ENCODE measurements at regions not wholly inside any gene's neighbourhood (a gene's known extent, or its start where the extent isn't known, plus 50 kb on each side); places are given as distances from the start of the nearest gene placed in this dataset.

GRCh38 chr10:78542521-78542920 lies 508.9 kb downstream of the RPS24 start:
- TF ChIP-seq, protein P1, sequence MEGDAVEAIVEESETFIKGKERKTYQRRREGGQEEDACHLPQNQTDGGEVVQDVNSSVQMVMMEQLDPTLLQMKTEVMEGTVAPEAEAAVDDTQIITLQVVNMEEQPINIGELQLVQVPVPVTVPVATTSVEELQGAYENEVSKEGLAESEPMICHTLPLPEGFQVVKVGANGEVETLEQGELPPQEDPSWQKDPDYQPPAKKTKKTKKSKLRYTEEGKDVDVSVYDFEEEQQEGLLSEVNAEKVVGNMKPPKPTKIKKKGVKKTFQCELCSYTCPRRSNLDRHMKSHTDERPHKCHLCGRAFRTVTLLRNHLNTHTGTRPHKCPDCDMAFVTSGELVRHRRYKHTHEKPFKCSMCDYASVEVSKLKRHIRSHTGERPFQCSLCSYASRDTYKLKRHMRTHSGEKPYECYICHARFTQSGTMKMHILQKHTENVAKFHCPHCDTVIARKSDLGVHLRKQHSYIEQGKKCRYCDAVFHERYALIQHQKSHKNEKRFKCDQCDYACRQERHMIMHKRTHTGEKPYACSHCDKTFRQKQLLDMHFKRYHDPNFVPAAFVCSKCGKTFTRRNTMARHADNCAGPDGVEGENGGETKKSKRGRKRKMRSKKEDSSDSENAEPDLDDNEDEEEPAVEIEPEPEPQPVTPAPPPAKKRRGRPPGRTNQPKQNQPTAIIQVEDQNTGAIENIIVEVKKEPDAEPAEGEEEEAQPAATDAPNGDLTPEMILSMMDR (IDR thresholded peaks at IDR 0.05; ENCODE audit: poor library complexity, severe bottlenecking) = no peak
- DNase-seq (ENCODE audit: low spot score) (no peak), ATAC-seq (ENCODE audit: low read depth) (no peak)
- Histone ChIP-seq H3K27ac (ENCODE audit: poor library complexity, severe bottlenecking) (no peak overlapping the region), H3K4me3 (ENCODE audit: severe bottlenecking) (no peak overlapping the region), H3K36me3 (ENCODE audit: low read depth) (no peaks in the 10 kb centered on the region), H3K9me3 (ENCODE audit: severe bottlenecking) (no peaks in the 10 kb centered on the region), H3K27me3 (ENCODE audit: insufficient read depth, poor library complexity, severe bottlenecking) (peaks cover 13% of the 10 kb centered on the region), H3K4me1 (ENCODE audit: insufficient read depth, poor library complexity, severe bottlenecking) (no peaks in the 10 kb centered on the region)

- H3K27me3 ChIP-seq (ENCODE audit: insufficient read depth, poor library complexity, severe bottlenecking) = peaks cover 18% of the 10 kb centered on the region
- no peak for ATAC-seq (ENCODE audit: low read depth)
- TF ChIP-seq, protein P1 (IDR thresholded peaks at IDR 0.05; ENCODE audit: poor library complexity, severe bottlenecking) = no peak
- no peak overlapping the region for H3K27ac ChIP-seq (ENCODE audit: poor library complexity, severe bottlenecking)
- no peak overlapping the region for H3K4me3 ChIP-seq (ENCODE audit: severe bottlenecking)
- no peak for DNase-seq (ENCODE audit: low spot score)
- no peaks in the 10 kb centered on the region for H3K9me3 ChIP-seq (ENCODE audit: severe bottlenecking)
- no peaks in the 10 kb centered on the region for H3K4me1 ChIP-seq (ENCODE audit: insufficient read depth, poor library complexity, severe bottlenecking)
- H3K36me3 ChIP-seq (ENCODE audit: low read depth) = no peaks in the 10 kb centered on the region
These were observed 509.5 kb downstream of the RPS24 start for GRCh38 chr10:78543031-78543748.

DNA sequence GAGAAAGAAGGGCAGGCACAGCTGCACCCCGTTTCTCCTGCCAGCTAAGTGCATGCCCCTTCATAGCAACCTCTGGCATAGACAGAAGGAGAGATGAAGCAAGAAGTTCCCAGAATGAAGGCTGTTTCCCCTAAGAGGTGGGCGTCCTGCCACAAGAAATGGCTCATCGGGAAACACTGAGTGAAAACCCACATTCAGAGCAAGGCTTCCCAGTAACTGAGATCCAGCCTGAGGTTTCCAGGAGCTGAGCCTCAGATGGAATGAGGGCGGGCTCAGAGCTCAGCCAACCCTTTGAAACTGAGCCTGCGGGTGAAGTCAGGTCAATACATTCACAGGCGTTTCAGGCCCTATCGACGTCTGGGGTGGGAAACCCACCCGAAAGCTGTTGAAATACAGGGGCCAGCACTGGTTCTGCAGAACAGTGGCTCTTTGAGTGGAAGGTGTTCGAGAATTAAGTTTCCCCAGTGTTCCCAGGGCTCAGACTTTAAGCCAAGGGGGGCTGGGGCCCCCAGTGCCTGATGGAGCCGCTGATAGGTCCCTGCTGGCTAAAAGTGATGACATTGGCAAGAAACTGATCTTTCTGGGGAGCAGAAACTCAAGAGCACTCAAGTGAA lies 510.2 kb downstream of the RPS24 start:
- TF ChIP-seq, protein P1 (IDR thresholded peaks at IDR 0.05; ENCODE audit: poor library complexity, severe bottlenecking) = no peak
- H3K27me3 ChIP-seq (ENCODE audit: insufficient read depth, poor library complexity, severe bottlenecking) = peaks cover 23% of the 10 kb centered on the region

DNA sequence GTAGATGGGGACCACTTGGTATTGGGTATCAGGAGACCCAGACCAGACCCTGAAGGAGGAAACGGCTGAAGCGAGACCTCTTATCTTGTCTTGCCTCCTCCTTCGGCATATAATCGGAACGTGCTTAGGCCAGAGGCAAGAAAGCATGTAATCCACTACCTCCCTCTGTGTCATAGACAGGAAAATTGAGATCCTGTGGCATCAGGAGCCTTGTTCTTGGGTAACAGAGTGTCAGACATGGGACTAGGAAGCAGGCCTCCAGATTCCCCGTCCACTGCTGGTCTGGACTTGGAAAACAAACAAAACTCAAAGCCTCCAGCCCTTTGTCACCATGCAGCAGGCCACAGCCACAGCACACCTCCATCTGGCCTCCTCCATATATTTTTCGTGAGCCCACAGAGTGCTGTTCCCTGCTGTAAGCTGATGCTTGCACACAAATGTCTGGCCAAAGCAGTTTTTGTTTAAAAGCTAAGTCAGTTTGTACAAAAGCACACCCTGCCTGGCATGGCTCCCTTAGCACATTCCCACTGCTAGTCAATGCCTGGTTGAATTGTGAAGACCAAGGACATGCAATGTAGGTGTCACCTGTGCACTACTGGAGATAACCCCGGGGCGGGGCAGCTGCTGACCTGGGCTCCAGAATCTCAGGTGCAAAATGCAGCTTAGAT lies 510.9 kb downstream of the RPS24 start:
- TF ChIP-seq, protein P1 (IDR thresholded peaks at IDR 0.05; ENCODE audit: poor library complexity, severe bottlenecking) = no peak
- Histone ChIP-seq H3K27me3 (ENCODE audit: insufficient read depth, poor library complexity, severe bottlenecking) (peaks cover 27% of the 10 kb centered on the region), H3K27ac (ENCODE audit: poor library complexity, severe bottlenecking) (no peak overlapping the region), H3K9me3 (ENCODE audit: severe bottlenecking) (no peaks in the 10 kb centered on the region), H3K36me3 (ENCODE audit: low read depth) (no peaks in the 10 kb centered on the region), H3K4me1 (ENCODE audit: insufficient read depth, poor library complexity, severe bottlenecking) (no peaks in the 10 kb centered on the region), H3K4me3 (ENCODE audit: severe bottlenecking) (no peak overlapping the region)
- ATAC-seq (ENCODE audit: low read depth) (no peak), DNase-seq (ENCODE audit: low spot score) (no peak)

More for the DNA sequence above, 510.2 kb downstream of the RPS24 start:
- ATAC-seq (ENCODE audit: low read depth) (no peak), DNase-seq (ENCODE audit: low spot score) (no peak)
- H3K27ac ChIP-seq (ENCODE audit: poor library complexity, severe bottlenecking) = no peak overlapping the region
- no peaks in the 10 kb centered on the region for H3K36me3 ChIP-seq (ENCODE audit: low read depth)
- no peak overlapping the region for H3K4me3 ChIP-seq (ENCODE audit: severe bottlenecking)
- no peaks in the 10 kb centered on the region for H3K4me1 ChIP-seq (ENCODE audit: insufficient read depth, poor library complexity, severe bottlenecking)
- H3K9me3 ChIP-seq (ENCODE audit: severe bottlenecking) = no peaks in the 10 kb centered on the region
